Body of pancreas (tissue), 4 donors: ENCODE measurements at regions not wholly inside any gene's neighbourhood (a gene's known extent, or its start where the extent isn't known, plus 50 kb on each side); places are given as distances from the start of the nearest gene placed in this dataset.

Source experiments
- ATAC-seq: fragments of 150-250 bp; one replicate; pipeline ENCODE4 v1.9.1; 2016
- DNase-seq, 4 donors: peaks; one replicate each; pipeline ENCODE4 v3.0.0-alpha.2; 2019
- H3K27ac ChIP-seq, 4 donors: fragments of 200-600 bp; sonication (generic); 1 replicate in 3 of 4; 2 replicates in 1 of 4; pipeline versions ENCODE4 v1.5.1 to v1.6.1; 2016 to 2019; ENCODE audit warnings: mild to moderate bottlenecking in 1 of 4, mixed read lengths in 1 of 4, moderate library complexity in 1 of 4
- H3K27me3 ChIP-seq, 2 donors: fragments of 200-600 bp; sonication (generic); one replicate each; pipeline ENCODE4 v1.6.0; 2016; ENCODE audit warnings: mild to moderate bottlenecking in 1 of 2
- H3K36me3 ChIP-seq, 2 donors: fragments of 200-600 bp; sonication (generic); replicated peaks in 1 of 2; 2 replicates each; pipeline ENCODE4 v1.5.1; 2016; ENCODE audit warnings: low read depth in 2 of 2; ENCODE audit not compliant: insufficient read depth in 1 of 2
- H3K4me1 ChIP-seq: fragments of 200-600 bp; sonication (generic); one replicate; pipeline ENCODE4 v1.6.0; 2016
- H3K4me3 ChIP-seq, 2 donors: fragments of 200-600 bp; sonication (generic); 1 replicate in 1 of 2; 2 replicates in 1 of 2; pipeline ENCODE4 v1.5.1; 2016 to 2019
- H3K9me3 ChIP-seq, 3 donors: fragments of 200-600 bp; sonication (generic); 1 replicate in 2 of 3; 2 replicates in 1 of 3; pipeline ENCODE4 v1.5.1; 2016
- CTCF ChIP-seq, 7 experiments: fragments of 450-650 bp in 4 of 7; fragments of 200-600 bp in 3 of 7; sonication (generic) in 3 of 7; IDR thresholded peaks; one replicate each; pipeline ENCODE4 v1.5.1; 2016 to 2019; ENCODE audit warnings: antibody characterized with exemption in 7 of 7
- POLR2A ChIP-seq, 3 donors: fragments of 450-650 bp; IDR thresholded peaks; one replicate each; pipeline ENCODE4 v1.6.1; 2016; ENCODE audit warnings: antibody characterized with exemption in 3 of 3, mild to moderate bottlenecking in 2 of 3
- WGBS, 2 donors: methylation state at CpG; one replicate each; pipeline ENCODE4 v1.1.5; 2017; 5-methylcytosine and 5-hydroxymethylcytosine counted together
- intact Hi-C: fragments of 100-400 bp; cut with DNase I; formaldehyde crosslinking; loops from one replicate; pipeline ENCODE4 v1.15.1; 2023

DNA sequence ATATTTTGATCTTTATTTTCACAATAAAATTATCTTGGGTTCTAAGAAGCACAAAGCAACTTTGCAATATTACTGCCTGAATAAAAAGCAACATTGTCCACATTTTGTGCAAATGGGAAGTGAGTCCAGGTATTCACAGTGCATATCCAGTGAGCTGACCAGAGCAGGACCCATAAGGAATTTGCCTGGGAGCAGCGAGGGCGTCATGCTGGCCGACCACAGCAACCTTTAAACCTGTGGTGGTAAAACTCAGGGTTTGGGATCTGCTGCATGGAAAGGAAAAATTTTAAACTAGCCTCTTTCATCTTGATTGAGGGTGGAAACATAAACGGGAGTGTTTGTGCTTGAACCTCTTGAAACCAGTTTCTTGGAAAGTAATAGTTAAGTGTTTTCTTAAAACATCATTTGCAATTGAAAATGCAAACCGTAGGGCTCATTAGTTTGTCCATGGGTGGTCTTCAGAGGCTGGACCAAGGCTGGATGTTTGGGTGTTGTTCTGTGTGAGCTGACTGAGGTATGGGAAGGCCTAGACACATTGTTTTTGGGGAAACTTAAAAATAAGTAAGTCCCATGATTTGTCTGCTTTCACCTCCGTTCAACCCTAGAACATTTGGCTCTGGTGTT lies 85.0 kb upstream of the ANKH start:
- Histone ChIP-seq H3K4me1 (no peaks in the 10 kb centered on the region), H3K36me3 (no peaks in the 10 kb centered on the region), H3K27me3 (no peaks in the 10 kb centered on the region), H3K4me3 (no peak overlapping the region), H3K27ac (no peak overlapping the region), H3K9me3 (no peaks in the 10 kb centered on the region)
- ATAC-seq (no peak), DNase-seq (no peak)
- 74 to 76% methylated on average over 6 of the region's 6 CpGs for WGBS, 2 donors
- TF ChIP-seq POLR2A (IDR thresholded peaks at IDR 0.05): no peak
- TF ChIP-seq CTCF (IDR thresholded peaks at IDR 0.05): no peak
- intact Hi-C loops: no loop called here

DNA sequence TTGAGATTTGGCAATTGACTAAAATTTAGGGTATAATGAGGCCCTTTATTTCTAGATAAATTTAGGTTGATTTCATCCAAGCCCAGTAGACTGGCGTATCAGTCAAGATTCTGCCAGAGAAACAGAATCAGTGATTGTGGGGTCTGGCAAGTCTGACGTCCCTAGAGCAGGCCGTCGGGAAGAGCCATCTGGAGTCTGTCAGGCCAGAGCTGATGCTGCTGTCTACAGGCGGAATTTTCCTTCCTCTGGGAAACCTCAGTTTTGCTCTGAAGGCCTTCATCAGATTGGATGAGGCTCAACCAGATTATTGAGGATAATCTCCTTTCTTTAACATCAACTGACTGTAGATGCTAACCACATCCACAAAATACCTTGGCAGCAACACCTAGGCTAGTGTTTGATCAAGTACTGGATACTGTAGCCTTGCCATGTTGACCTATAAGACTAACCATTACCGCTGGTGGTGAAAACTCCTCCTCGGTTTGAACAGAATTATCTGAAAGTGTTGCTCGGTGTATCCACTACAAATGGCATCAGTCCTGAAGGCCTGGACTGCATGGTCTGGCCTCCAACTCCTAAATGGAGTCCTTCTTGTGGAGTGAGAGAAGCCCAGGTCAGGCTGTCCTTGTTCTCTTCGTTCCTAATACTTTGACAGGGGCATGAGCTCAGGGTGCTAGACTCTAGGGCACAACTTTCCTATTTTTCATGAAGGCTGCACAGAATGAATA lies 83.2 kb upstream of the ANKH start:
- intact Hi-C loops: no loop called here
- TF ChIP-seq POLR2A (IDR thresholded peaks at IDR 0.05) (no peak), CTCF (IDR thresholded peaks at IDR 0.05) (no peak)
- H3K9me3 ChIP-seq: no peaks in the 10 kb centered on the region
- H3K27me3 ChIP-seq: no peaks in the 10 kb centered on the region
- no peak overlapping the region for H3K4me3 ChIP-seq
- 77 to 78% methylated on average over 9 of the region's 9 CpGs for WGBS, 2 donors
- no peaks in the 10 kb centered on the region for H3K4me1 ChIP-seq
- no peak for DNase-seq
- H3K27ac ChIP-seq: no peak overlapping the region
- ATAC-seq: no peak
- no peaks in the 10 kb centered on the region for H3K36me3 ChIP-seq

GRCh38 chr5:14954216-14954615 lies 82.6 kb upstream of the ANKH start:
- 72% methylated on average over 1 of the region's 1 CpG for WGBS, 2 donors
- Histone ChIP-seq H3K9me3 (no peaks in the 10 kb centered on the region), H3K27ac (no peak overlapping the region), H3K4me3 (no peak overlapping the region), H3K27me3 (no peaks in the 10 kb centered on the region), H3K4me1 (no peaks in the 10 kb centered on the region), H3K36me3 (no peaks in the 10 kb centered on the region)
- intact Hi-C loops: no loop called here
- TF ChIP-seq CTCF (IDR thresholded peaks at IDR 0.05) (no peak), POLR2A (IDR thresholded peaks at IDR 0.05) (no peak)
- no peak for DNase-seq
- no peak for ATAC-seq

DNA sequence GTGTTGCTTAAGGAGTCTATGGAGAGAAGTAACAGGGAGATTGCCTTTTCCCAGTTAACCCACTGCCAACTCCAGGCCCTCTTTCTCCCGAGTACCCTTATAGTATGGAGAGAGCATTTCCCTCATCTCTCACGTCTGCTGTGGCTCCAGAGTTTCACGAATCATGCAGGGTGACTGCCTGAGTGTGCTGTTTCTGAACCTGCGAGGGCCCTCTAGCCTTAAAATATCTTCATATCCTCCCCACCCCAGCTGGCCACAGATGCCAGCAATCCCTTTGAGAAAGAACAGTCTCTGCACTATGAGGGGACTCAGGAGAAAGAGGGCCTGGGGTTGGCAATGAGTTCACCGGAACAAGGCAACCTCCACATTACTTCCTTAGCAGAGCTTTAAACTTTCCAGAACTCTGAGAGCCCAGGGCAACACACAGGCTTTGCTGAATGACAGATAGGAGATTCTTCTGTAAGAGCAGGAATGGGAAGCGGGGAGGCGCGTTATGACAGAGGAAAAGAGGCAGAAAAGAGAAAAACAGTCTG lies 81.6 kb upstream of the ANKH start:
- intact Hi-C loops: no loop called here
- TF ChIP-seq POLR2A (IDR thresholded peaks at IDR 0.05): no peak
- no peak for TF ChIP-seq CTCF (IDR thresholded peaks at IDR 0.05)
- ATAC-seq: no peak
- Histone ChIP-seq H3K36me3 (no peaks in the 10 kb centered on the region), H3K27ac (no peak overlapping the region), H3K27me3 (no peaks in the 10 kb centered on the region), H3K9me3 (no peaks in the 10 kb centered on the region), H3K4me3 (no peak overlapping the region), H3K4me1 (no peaks in the 10 kb centered on the region)
- 77 to 87% methylated on average over 8 of the region's 8 CpGs for WGBS, 2 donors
- no peak for DNase-seq
